ENCODE measurements at regions not wholly inside any gene's neighbourhood (a gene's known extent, or its start where the extent isn't known, plus 50 kb on each side); places are given as distances from the start of the nearest gene placed in this dataset.
"Not testable (repeated sequence)": the region's sequence is repeated elsewhere in the genome, so short reads cannot be mapped to it uniquely, and the experiment has no call there.

DNA sequence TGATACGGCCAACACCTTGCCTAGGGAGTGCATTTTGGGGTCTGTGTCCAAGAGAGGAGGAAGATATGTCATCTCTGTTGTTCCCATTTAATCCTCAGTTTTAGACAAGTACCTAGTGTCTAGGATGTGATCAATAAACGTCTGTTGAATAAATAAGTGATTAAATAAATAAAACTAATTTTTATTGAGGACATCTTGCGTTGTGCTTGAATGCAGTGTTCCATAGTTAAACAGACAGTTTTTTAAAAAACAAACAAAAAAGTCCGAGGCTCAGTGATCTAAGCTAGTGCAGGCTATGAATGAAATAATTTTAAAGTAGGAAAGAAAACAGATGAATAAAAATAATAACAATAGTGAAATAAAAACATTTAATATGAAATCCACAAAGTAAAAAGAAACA lies 283.0 kb upstream of the MAF start:
- intact Hi-C loops (cut with micrococcal nuclease), result no loop called here
- H3K36me3 Mint-ChIP-seq (ENCODE audit: low read depth), result no peaks in the 10 kb centered on the region
- H3K4me1 Mint-ChIP-seq (ENCODE audit: low read depth), result peaks cover 4% of the 10 kb centered on the region

DNA sequence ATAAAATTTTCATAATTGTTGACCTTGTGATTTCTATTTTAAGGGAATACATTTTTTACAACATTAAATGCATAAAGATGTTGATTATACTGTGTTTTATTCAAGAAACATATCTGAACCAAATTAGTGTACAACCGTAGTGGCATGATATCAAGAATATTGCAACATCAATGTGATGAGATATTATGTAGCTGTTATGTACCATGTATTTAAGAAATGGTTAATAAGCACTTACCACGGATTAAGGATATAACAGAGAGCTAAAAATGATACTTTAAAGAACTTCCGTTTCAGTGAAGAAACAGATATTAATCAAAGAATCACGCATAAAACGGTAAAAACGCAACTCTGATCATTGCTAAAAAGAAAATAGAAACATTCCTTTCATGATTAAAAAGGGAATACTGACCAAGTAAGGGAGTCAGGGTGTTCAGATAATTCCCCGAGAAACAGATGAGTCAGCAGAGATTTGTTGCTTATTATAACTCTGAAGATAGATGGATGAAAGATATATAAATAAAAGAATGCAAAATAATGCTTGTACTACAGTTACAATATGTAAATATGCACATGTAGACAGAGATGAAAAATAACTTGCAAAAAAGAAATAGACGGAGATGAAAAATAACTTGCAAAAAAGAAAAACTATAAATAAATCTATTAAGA lies 281.9 kb upstream of the MAF start:
- Mint-ChIP-seq H3K36me3 (ENCODE audit: low read depth) (no peaks in the 10 kb centered on the region), H3K9me3 (no peaks in the 10 kb centered on the region), H3K4me3 (ENCODE audit: low read depth) (no peak overlapping the region), H3K27ac (no peak overlapping the region), H3K4me1 (ENCODE audit: low read depth) (peaks cover 4% of the 10 kb centered on the region), H3K27me3 (ENCODE audit: low read depth) (peaks cover 7% of the 10 kb centered on the region)
- no peak for DNase-seq (ENCODE audit: low spot score)
- intact Hi-C loops (cut with micrococcal nuclease), result no loop called here

More for the DNA sequence above, 283.0 kb upstream of the MAF start:
- no peaks in the 10 kb centered on the region for H3K9me3 Mint-ChIP-seq
- peaks cover 4% of the 10 kb centered on the region for H3K27me3 Mint-ChIP-seq (ENCODE audit: low read depth)
- no peak overlapping the region for H3K4me3 Mint-ChIP-seq (ENCODE audit: low read depth)
- DNase-seq (ENCODE audit: low spot score), result no peak
- H3K27ac Mint-ChIP-seq, result no peak overlapping the region

DNA sequence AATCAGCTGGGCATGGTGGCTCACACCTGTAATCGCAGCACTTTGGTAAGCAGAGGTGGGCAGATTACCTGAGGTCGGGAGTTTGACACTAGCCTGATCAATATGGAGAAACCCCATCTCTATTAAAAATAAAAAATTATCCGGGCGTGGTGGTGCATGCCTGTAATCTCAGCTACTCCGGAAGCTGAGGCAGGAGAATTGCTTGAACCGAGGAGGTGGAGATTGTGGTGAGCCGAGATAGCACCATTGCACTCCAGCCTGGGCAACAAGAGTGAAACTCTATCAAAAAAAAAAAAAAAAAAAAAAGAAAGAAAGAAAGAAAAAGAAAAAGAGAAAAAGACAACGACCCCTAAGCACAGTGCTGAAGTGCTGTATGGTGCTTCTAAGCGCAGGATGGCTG lies 280.6 kb upstream of the MAF start:
- H3K36me3 Mint-ChIP-seq (ENCODE audit: low read depth); H3K4me1 Mint-ChIP-seq (ENCODE audit: low read depth); DNase-seq (ENCODE audit: low spot score); H3K4me3 Mint-ChIP-seq (ENCODE audit: low read depth); intact Hi-C loops (cut with micrococcal nuclease); H3K27ac Mint-ChIP-seq; H3K9me3 Mint-ChIP-seq; H3K27me3 Mint-ChIP-seq (ENCODE audit: low read depth): not testable (repeated sequence)

DNA sequence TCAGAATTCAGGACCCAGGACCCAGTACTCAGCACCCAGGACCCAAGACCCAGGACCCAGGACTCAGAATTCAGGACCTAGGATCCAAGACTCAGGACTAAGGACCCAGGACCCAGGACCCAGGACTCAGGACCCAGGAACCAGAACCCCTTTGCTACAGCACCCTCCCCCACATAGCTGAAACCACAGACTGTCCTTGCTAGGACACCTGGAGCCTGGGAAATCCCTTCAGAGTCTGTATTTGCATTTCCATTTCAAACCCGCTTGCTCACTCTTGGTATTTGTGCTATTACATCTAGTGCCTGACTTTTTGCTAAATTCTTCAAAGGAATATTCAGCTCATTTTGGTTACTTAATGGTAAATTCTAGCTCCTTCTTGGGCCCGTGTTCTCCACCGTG lies 275.8 kb upstream of the MAF start:
- no peak overlapping the region for H3K27ac Mint-ChIP-seq
- no peaks in the 10 kb centered on the region for H3K36me3 Mint-ChIP-seq (ENCODE audit: low read depth)
- intact Hi-C loops (cut with micrococcal nuclease), result no loop called here
- no peak for DNase-seq (ENCODE audit: low spot score)
- peaks cover 5% of the 10 kb centered on the region for H3K27me3 Mint-ChIP-seq (ENCODE audit: low read depth)
- H3K4me3 Mint-ChIP-seq (ENCODE audit: low read depth), result no peak overlapping the region
- no peaks in the 10 kb centered on the region for H3K4me1 Mint-ChIP-seq (ENCODE audit: low read depth)
- no peaks in the 10 kb centered on the region for H3K9me3 Mint-ChIP-seq

GRCh38 chr16:79874391-79874790 lies 273.9 kb upstream of the MAF start:
- H3K27ac Mint-ChIP-seq, result no peak overlapping the region
- no peak for DNase-seq (ENCODE audit: low spot score)
- no peaks in the 10 kb centered on the region for H3K4me1 Mint-ChIP-seq (ENCODE audit: low read depth)
- H3K36me3 Mint-ChIP-seq (ENCODE audit: low read depth), result no peaks in the 10 kb centered on the region
- no peaks in the 10 kb centered on the region for H3K9me3 Mint-ChIP-seq
- intact Hi-C loops (cut with micrococcal nuclease), result no loop called here
- no peak overlapping the region for H3K4me3 Mint-ChIP-seq (ENCODE audit: low read depth)
- peaks cover 5% of the 10 kb centered on the region for H3K27me3 Mint-ChIP-seq (ENCODE audit: low read depth)

DNA sequence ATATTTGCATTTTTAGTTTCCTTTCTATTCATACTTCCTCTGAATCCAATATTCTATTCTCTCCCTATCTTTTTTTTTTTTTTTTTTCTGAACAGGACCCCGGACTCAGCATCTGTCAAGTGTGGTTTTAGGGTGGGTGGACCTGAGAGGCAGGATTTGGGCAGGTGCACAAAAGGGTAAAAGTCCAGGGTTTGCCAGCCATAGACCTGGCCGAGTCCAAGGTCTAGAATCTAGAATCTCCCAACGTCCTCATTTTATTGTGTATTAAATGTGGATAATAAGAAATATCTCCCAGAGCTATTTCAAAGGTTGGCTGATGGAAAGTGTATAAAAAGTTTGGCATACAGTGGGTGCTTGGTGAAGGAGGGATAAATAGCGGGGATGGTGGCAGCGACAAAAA lies 273.3 kb upstream of the MAF start:
- intact Hi-C loops (cut with micrococcal nuclease), result no loop called here

DNA sequence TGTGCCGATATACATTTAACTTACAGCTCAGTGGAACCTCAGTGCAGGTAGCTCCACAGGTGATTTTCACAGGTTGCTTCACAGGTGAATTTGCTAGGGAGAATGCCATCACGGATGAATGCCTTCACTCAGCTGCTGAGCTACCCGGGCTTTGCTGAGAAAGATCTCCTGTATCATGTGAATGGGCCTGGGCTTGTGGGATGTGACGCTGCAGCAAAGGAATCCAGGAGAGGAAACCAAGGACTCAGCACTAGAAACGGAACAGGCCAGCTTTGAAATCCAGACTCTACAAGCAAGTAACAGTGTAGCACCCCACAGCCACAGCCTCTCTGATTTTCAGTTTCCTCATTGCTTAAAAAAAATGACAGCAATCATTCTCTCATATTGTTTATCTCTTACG lies 271.4 kb upstream of the MAF start:
- H3K4me1 Mint-ChIP-seq (ENCODE audit: low read depth), result no peaks in the 10 kb centered on the region
- H3K4me3 Mint-ChIP-seq (ENCODE audit: low read depth), result no peak overlapping the region
- H3K27ac Mint-ChIP-seq, result no peak overlapping the region
- peaks cover 1% of the 10 kb centered on the region for H3K27me3 Mint-ChIP-seq (ENCODE audit: low read depth)
- intact Hi-C loops (cut with micrococcal nuclease), result no loop called here
- H3K36me3 Mint-ChIP-seq (ENCODE audit: low read depth), result no peaks in the 10 kb centered on the region
- DNase-seq (ENCODE audit: low spot score), result no peak
- no peaks in the 10 kb centered on the region for H3K9me3 Mint-ChIP-seq

More for the DNA sequence above, 273.3 kb upstream of the MAF start:
- Mint-ChIP-seq H3K27ac (no peak overlapping the region), H3K4me3 (ENCODE audit: low read depth) (no peak overlapping the region), H3K4me1 (ENCODE audit: low read depth) (no peaks in the 10 kb centered on the region), H3K27me3 (ENCODE audit: low read depth) (peaks cover 5% of the 10 kb centered on the region), H3K9me3 (no peaks in the 10 kb centered on the region), H3K36me3 (ENCODE audit: low read depth) (no peaks in the 10 kb centered on the region)
- DNase-seq (ENCODE audit: low spot score), result no peak

DNA sequence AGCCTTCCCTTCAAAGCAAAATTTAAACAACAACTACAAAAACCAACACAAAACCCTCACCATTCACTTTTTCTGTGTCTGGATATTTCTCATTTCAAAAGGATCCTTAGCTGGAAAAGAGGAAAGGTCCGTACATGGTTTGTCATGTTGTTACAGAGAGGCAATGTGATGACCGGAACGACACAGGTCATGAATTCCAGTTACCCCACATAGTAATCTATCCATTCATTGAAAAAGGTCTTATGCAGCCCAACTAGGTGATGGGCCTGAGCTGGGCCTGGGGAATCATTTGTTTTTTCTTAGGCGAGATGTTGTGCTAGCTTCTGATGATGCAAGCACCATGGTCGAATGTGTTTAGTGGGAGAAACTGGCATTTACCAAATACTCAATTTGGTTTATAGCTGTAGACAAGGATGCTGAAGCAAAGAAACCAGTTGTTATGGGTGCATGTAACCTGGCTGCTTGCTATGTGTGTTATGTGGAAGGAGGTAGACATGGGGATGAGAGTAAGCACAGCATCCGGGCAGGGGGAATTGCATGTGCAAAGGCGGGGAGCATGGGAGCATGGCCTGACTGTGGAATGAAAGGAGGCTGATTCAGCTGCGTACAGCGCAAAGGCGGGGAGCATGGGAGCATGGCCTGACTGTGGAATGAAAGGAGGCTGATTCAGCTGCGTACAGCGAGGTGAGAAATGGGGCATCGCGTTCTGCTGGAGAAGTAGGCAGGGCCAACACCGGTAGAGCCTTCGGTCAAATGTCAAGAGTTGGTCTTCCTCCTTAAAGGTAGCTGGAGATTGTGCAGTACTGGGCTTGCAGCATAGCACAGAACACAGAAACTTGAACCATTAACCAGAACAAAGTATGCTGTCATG lies 269.7 kb upstream of the MAF start:
- H3K27me3 Mint-ChIP-seq (ENCODE audit: low read depth), result peaks cover 6% of the 10 kb centered on the region
- no peak overlapping the region for H3K27ac Mint-ChIP-seq
- H3K9me3 Mint-ChIP-seq, result no peaks in the 10 kb centered on the region
- DNase-seq (ENCODE audit: low spot score), result no peak
- no peak overlapping the region for H3K4me3 Mint-ChIP-seq (ENCODE audit: low read depth)
- H3K4me1 Mint-ChIP-seq (ENCODE audit: low read depth), result no peaks in the 10 kb centered on the region
- no peaks in the 10 kb centered on the region for H3K36me3 Mint-ChIP-seq (ENCODE audit: low read depth)
- intact Hi-C loops (cut with micrococcal nuclease), result no loop called here

DNA sequence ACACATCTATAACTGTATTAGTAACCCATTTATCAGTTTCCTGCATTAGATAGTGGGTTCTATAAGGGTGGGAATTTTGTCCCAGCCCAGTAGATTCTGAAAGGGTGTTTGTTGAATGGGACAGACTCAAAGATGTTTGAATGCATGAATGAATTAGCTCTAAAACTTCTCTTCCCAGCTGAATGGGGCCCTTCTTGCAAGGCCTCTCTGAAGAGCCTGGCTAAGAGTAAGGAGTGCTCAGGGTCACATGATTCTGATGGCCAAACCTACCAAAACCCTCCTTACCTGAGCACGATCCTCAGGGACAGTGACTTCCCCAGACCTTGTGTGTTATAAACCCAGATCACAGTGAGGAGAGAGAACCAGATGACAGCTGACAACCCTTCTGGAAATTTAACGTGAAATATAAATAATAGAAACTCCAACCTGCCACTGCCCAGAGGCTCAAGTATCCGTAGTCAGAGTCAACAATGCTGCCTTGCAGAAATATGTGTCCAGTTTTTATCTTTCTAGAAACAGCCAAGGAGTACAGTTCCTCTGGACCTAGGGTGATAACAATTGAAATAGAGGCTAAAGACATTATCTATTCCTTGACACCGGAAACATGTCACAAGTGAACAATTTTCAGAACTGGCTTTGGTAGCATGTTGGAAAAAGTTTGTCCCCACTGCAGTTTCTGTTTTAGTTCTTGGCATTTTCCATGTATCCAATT lies 268.9 kb upstream of the MAF start:
- intact Hi-C loops (cut with micrococcal nuclease), result no loop called here
- Mint-ChIP-seq H3K27ac (no peak overlapping the region), H3K27me3 (ENCODE audit: low read depth) (peaks cover 9% of the 10 kb centered on the region), H3K36me3 (ENCODE audit: low read depth) (no peaks in the 10 kb centered on the region), H3K4me3 (ENCODE audit: low read depth) (no peak overlapping the region), H3K9me3 (no peaks in the 10 kb centered on the region), H3K4me1 (ENCODE audit: low read depth) (no peaks in the 10 kb centered on the region)
- DNase-seq (ENCODE audit: low spot score), result no peak

DNA sequence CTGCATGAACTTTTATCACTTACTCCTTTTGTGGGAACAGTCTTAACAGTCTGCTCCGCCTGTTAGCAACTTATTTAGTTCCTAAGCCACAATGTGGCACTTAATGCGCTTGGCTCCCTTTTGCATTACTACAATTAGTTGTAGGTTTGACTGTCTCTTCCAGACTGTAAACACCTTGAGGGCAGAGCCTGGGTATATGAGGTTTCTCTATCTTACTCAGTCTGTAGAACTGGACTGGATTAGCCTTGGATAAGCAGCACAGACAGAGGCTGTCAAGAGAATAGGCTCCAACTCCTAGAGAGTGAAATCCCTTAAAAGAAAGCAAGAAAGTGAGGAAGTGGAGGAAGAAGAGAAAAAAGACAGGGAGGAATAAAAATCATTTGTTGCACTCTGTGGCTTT lies 268.3 kb upstream of the MAF start:
- no peak for DNase-seq (ENCODE audit: low spot score)
- intact Hi-C loops (cut with micrococcal nuclease), result no loop called here
- H3K4me1 Mint-ChIP-seq (ENCODE audit: low read depth), result peaks cover 3% of the 10 kb centered on the region
- peaks cover 9% of the 10 kb centered on the region for H3K27me3 Mint-ChIP-seq (ENCODE audit: low read depth)
- no peak overlapping the region for H3K4me3 Mint-ChIP-seq (ENCODE audit: low read depth)
- no peak overlapping the region for H3K27ac Mint-ChIP-seq
- H3K36me3 Mint-ChIP-seq (ENCODE audit: low read depth), result no peaks in the 10 kb centered on the region
- no peaks in the 10 kb centered on the region for H3K9me3 Mint-ChIP-seq

- H3K9me3 Mint-ChIP-seq, result no peaks in the 10 kb centered on the region
- H3K27me3 Mint-ChIP-seq (ENCODE audit: low read depth), result peaks cover 9% of the 10 kb centered on the region
- no peaks in the 10 kb centered on the region for H3K36me3 Mint-ChIP-seq (ENCODE audit: low read depth)
- no peak for DNase-seq (ENCODE audit: low spot score)
- H3K27ac Mint-ChIP-seq, result no peak overlapping the region
- no peak overlapping the region for H3K4me3 Mint-ChIP-seq (ENCODE audit: low read depth)
- peaks cover 4% of the 10 kb centered on the region for H3K4me1 Mint-ChIP-seq (ENCODE audit: low read depth)
- intact Hi-C loops (cut with micrococcal nuclease), result no loop called here
These were observed 267.0 kb upstream of the MAF start for GRCh38 chr16:79867425-79867997.

- no peak overlapping the region for H3K4me3 Mint-ChIP-seq (ENCODE audit: low read depth)
- no peak for DNase-seq (ENCODE audit: low spot score)
- H3K9me3 Mint-ChIP-seq, result no peaks in the 10 kb centered on the region
- no peaks in the 10 kb centered on the region for H3K36me3 Mint-ChIP-seq (ENCODE audit: low read depth)
- peaks cover 9% of the 10 kb centered on the region for H3K27me3 Mint-ChIP-seq (ENCODE audit: low read depth)
- intact Hi-C loops (cut with micrococcal nuclease), result no loop called here
- H3K4me1 Mint-ChIP-seq (ENCODE audit: low read depth), result peaks cover 4% of the 10 kb centered on the region
- H3K27ac Mint-ChIP-seq, result no peak overlapping the region
These were observed 265.4 kb upstream of the MAF start for GRCh38 chr16:79865918-79866317.

Measured in activated T-helper 2 cell treated with anti-CD3 and anti-CD28 coated beads, Interferon-gamma antibody, Interleukin-2, Interleukin-4, amounts not matched to agents 10 μg/mL and 5 μg/mL and 100 μg/mL, durations not matched to agents 14 hours and 24 hours and 36 hours (primary cell).